GM15510 (cell line): ENCODE measurements at regions not wholly inside any gene's neighbourhood (a gene's known extent, or its start where the extent isn't known, plus 50 kb on each side); places are given as distances from the start of the nearest gene placed in this dataset.

Source experiments
- POLR2A ChIP-seq: IDR thresholded peaks from 3 replicates; pipeline ENCODE4 v1.6.1; 2011; ENCODE audit warnings: borderline replicate concordance; ENCODE audit not compliant: insufficient read length; ENCODE audit errors: extremely low read depth

- no peak for TF ChIP-seq POLR2A
These were observed 210.7 kb downstream of the BCAS1 start for GRCh38 chr20:53859684-53860083.

- TF ChIP-seq POLR2A: no peak
These were observed 212.6 kb downstream of the BCAS1 start for GRCh38 chr20:53857723-53858236.

GRCh38 chr20:53856300-53857295 lies 213.8 kb downstream of the BCAS1 start:
- no peak for TF ChIP-seq POLR2A

GRCh38 chr20:53855733-53856132 lies 214.7 kb downstream of the BCAS1 start:
- no peak for TF ChIP-seq POLR2A

- no peak for TF ChIP-seq POLR2A
These were observed 217.2 kb downstream of the BCAS1 start for GRCh38 chr20:53853111-53853713.

- TF ChIP-seq POLR2A: no peak
These were observed 217.7 kb downstream of the BCAS1 start for GRCh38 chr20:53852691-53853090.

GRCh38 chr20:53852014-53852413 lies 218.4 kb downstream of the BCAS1 start:
- no peak for TF ChIP-seq POLR2A

- TF ChIP-seq POLR2A: no peak
These were observed 220.1 kb downstream of the BCAS1 start for GRCh38 chr20:53850319-53850718.

GRCh38 chr20:53849471-53850059 lies 220.8 kb downstream of the BCAS1 start:
- no peak for TF ChIP-seq POLR2A

- no peak for TF ChIP-seq POLR2A
These were observed 222.1 kb downstream of the BCAS1 start for GRCh38 chr20:53848304-53848703.

- TF ChIP-seq POLR2A: no peak
These were observed 222.6 kb downstream of the BCAS1 start for GRCh38 chr20:53847837-53848170.

- TF ChIP-seq POLR2A: no peak
These were observed 223.1 kb downstream of the BCAS1 start for GRCh38 chr20:53847139-53847836.

GRCh38 chr20:53846640-53847039 lies 223.8 kb downstream of the BCAS1 start:
- TF ChIP-seq POLR2A: no peak

- TF ChIP-seq POLR2A: no peak
These were observed 224.4 kb downstream of the BCAS1 start for GRCh38 chr20:53845980-53846379.

GRCh38 chr20:53844259-53844658 lies 226.1 kb downstream of the BCAS1 start:
- no peak for TF ChIP-seq POLR2A
